ENCODE measurements at regions not wholly inside any gene's neighbourhood (a gene's known extent, or its start where the extent isn't known, plus 50 kb on each side); places are given as distances from the start of the nearest gene placed in this dataset.
"Not testable (repeated sequence)": the region's sequence is repeated elsewhere in the genome, so short reads cannot be mapped to it uniquely, and the experiment has no call there.

DNA sequence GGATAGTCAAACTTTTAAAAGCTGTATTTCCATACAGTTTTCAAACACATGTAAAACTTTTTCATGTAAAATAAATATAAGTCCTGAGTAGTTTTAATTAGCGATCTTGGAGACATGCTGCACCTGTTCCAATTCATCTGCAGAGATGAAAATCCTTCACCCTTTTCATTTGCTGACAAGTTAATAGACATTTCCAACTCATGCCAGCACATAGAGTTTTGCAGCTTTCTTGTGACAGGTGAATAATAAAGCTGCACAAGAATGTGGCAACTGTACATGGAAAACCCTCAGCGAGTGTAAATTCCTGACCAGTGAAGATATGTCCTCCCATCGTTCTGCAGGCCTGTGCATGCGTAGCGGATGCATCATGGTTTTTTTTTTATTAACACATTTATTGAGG is 771.4 kb downstream of the TDRD15 start:
- Mint-ChIP-seq H3K27me3 (peaks cover 7% of the 10 kb centered on the region), H3K4me3 (no peak overlapping the region), H3K4me1 (ENCODE audit: unreplicated experiment) (peaks cover 6% of the 10 kb centered on the region), H3K36me3 (no peaks in the 10 kb centered on the region), H3K27ac (no peak overlapping the region), H3K9me3 (no peaks in the 10 kb centered on the region)
- TF ChIP-seq, protein P1, sequence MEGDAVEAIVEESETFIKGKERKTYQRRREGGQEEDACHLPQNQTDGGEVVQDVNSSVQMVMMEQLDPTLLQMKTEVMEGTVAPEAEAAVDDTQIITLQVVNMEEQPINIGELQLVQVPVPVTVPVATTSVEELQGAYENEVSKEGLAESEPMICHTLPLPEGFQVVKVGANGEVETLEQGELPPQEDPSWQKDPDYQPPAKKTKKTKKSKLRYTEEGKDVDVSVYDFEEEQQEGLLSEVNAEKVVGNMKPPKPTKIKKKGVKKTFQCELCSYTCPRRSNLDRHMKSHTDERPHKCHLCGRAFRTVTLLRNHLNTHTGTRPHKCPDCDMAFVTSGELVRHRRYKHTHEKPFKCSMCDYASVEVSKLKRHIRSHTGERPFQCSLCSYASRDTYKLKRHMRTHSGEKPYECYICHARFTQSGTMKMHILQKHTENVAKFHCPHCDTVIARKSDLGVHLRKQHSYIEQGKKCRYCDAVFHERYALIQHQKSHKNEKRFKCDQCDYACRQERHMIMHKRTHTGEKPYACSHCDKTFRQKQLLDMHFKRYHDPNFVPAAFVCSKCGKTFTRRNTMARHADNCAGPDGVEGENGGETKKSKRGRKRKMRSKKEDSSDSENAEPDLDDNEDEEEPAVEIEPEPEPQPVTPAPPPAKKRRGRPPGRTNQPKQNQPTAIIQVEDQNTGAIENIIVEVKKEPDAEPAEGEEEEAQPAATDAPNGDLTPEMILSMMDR (conservative IDR thresholded peaks at IDR 0.05) = no peak
- no peak for DNase-seq (ENCODE audit: extremely low spot score, unreplicated experiment)

DNA sequence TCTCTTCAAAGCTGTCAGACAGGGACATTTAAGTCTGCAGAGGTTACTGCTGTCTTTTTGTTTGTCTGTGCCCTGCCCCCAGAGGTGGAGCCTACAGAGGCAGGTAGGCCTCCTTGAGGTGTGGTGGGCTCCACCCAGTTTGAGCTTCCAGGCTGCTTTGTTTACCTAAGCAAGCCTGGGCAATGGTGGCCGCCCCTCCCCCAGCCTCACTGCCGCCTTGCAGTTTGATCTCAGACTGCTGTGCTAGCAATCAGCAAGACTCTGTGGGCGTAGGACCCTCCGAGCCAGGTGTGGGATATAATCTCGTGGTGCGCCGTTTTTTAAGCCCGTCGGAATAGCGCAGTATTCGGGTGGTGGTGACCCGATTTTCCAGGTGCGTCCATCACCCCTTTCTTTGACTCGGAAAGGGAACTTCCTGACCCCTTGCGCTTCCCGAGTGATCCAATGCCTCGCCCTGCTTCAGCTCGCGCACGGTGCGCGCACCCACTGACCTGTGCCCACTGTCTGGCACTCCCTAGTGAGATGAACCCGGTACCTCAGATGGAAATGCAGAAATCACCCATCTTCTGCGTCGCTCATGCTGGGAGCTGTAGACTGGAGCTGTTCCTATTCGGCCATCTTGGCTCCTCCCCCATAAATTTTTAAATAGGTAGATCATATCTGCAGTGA is 785.1 kb downstream of the TDRD15 start:
- H3K4me3 Mint-ChIP-seq; H3K9me3 Mint-ChIP-seq; H3K27me3 Mint-ChIP-seq; DNase-seq (ENCODE audit: extremely low spot score, unreplicated experiment); H3K36me3 Mint-ChIP-seq; H3K4me1 Mint-ChIP-seq (ENCODE audit: unreplicated experiment); H3K27ac Mint-ChIP-seq: not testable (repeated sequence)

DNA sequence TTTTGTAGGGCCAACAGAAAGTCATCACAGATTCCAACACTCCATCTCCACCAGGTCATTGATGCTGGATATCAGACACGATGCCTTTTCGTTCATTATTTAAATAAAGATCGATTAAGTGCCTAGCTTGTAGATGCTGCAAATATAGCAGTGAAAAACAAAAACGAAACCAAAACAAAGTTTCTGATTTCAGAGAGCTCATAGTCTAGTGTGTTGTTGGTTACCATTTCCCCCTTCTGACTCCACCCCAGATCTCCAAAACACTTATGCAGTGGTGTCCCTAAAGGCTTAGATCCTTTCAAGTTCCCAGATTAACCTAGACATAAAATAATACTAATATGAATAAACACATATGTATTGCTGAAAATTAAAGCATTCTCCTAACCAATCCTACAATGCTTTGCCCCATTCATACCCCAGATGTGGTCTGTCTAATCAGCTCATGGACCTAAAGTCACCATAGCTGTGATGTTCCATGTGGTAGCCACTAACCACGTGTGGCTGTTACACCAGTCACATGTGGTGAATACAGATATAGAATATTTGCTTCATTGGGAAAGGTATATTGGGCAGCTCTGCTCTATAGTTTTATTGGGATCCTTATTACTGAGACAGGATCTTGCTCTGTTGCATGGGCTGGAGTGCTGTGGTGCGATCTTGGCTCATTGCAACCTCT is 787.2 kb downstream of the TDRD15 start:
- DNase-seq (ENCODE audit: extremely low spot score, unreplicated experiment) = no peak
- TF ChIP-seq, protein P1 (conservative IDR thresholded peaks at IDR 0.05) = no peak
- Mint-ChIP-seq H3K4me1 (ENCODE audit: unreplicated experiment) (no peaks in the 10 kb centered on the region), H3K27ac (no peak overlapping the region), H3K27me3 (no peaks in the 10 kb centered on the region), H3K4me3 (no peak overlapping the region), H3K9me3 (no peaks in the 10 kb centered on the region), H3K36me3 (no peaks in the 10 kb centered on the region)

DNA sequence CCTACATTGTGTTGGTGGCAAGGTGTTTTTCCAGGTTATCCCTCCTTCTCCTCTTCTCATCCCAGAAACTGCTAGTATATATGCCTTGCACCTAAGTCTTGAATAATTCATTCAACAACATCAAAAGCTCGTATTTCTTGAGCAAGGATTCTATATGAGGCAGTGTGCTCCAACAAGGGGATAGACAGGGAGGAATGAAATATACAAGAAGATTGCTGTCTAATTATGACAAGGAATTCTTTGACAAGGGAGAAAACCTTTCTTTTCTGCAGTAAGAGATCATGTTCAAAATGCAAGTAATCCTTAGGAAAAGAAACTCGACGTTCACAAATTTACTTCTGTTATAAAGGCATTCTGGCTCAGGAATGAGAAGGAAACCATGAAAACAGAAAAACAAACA is 788.6 kb downstream of the TDRD15 start:
- no peaks in the 10 kb centered on the region for H3K9me3 Mint-ChIP-seq
- no peak overlapping the region for H3K4me3 Mint-ChIP-seq
- TF ChIP-seq, protein P1 (conservative IDR thresholded peaks at IDR 0.05) = no peak
- H3K27ac Mint-ChIP-seq = no peak overlapping the region
- no peaks in the 10 kb centered on the region for H3K36me3 Mint-ChIP-seq
- H3K4me1 Mint-ChIP-seq (ENCODE audit: unreplicated experiment) = no peaks in the 10 kb centered on the region
- no peak for DNase-seq (ENCODE audit: extremely low spot score, unreplicated experiment)
- H3K27me3 Mint-ChIP-seq = no peaks in the 10 kb centered on the region

DNA sequence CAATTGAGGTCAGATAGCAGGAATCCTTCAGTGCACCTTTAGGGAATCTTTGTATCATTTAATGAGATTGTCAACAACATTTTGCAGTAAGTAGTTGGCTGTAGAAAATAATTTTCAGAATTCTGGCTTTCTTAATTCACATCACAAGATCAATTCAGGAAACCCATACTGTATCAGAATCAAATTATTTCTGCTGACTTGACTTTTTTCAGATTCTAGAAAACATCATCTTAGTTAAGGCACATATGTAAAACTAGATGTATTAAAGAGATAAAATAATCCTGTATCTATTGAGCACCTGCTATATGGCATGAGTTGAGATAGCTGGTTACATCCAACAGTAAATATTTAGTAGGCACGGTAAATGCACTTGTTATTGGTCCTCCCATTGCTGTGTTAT is 791.4 kb downstream of the TDRD15 start:
- DNase-seq (ENCODE audit: extremely low spot score, unreplicated experiment) = no peak
- Mint-ChIP-seq H3K27me3 (no peaks in the 10 kb centered on the region), H3K27ac (no peak overlapping the region), H3K36me3 (no peaks in the 10 kb centered on the region), H3K4me1 (ENCODE audit: unreplicated experiment) (no peaks in the 10 kb centered on the region), H3K4me3 (no peak overlapping the region), H3K9me3 (no peaks in the 10 kb centered on the region)
- TF ChIP-seq, protein P1 (conservative IDR thresholded peaks at IDR 0.05) = no peak

DNA sequence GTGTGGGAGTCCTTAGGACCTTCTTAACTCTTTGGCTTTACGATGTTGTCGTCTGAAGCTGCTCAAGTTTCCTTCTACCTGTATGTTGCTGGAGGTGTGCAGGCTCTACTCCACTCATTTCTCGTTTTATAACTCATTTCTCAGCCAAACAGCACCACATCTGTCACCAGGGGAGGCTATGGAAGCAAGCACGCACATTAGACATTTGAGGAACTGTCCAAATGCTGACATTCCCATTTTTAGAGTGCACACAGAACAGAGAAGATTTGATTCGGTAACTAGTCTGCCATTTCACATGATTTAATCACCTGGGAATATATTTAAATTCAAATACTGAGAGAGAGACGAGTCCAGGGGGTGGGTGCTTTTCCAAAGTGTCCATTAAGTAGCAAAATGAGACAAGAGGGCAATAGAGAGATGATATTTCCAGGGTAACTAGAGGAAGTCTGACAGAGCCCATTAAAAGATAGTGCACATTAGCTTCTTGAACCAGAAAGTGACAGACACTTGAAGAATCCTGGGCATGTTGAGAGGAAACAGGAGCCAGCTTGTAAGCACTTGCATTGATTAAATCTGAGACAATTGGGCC is 793.3 kb downstream of the TDRD15 start:
- H3K4me1 Mint-ChIP-seq (ENCODE audit: unreplicated experiment) = no peaks in the 10 kb centered on the region
- no peak overlapping the region for H3K4me3 Mint-ChIP-seq
- no peaks in the 10 kb centered on the region for H3K36me3 Mint-ChIP-seq
- TF ChIP-seq, protein P1 (conservative IDR thresholded peaks at IDR 0.05) = no peak
- no peak overlapping the region for H3K27ac Mint-ChIP-seq
- no peaks in the 10 kb centered on the region for H3K9me3 Mint-ChIP-seq
- no peaks in the 10 kb centered on the region for H3K27me3 Mint-ChIP-seq
- DNase-seq (ENCODE audit: extremely low spot score, unreplicated experiment) = no peak
